Upper lobe of right lung (tissue), 1 donor: ENCODE measurements at regions not wholly inside any gene's neighbourhood (a gene's known extent, or its start where the extent isn't known, plus 50 kb on each side); places are given as distances from the start of the nearest gene placed in this dataset.

Experiments
- ATAC-seq: fragments of 200-7000 bp; cut with Tn5 transposase; one replicate; pipeline ENCODE4 v1.9.1; 2020; ENCODE audit warnings: mild to moderate bottlenecking, moderate library complexity
- DNase-seq: peaks from one replicate; pipeline ENCODE4 v3.0.0-alpha.2; 2020
- H3K27ac ChIP-seq: fragments of 200-600 bp; one replicate; pipeline ENCODE4 v1.8.0; 2022
- H3K27me3 ChIP-seq: fragments of 200-600 bp; one replicate; pipeline ENCODE4 v1.8.0; 2022; ENCODE audit warnings: mild to moderate bottlenecking
- H3K36me3 ChIP-seq: fragments of 200-600 bp; one replicate; pipeline ENCODE4 v1.8.0; 2022
- H3K4me1 ChIP-seq: fragments of 200-600 bp; one replicate; pipeline ENCODE4 v1.8.0; 2022
- H3K4me3 ChIP-seq: fragments of 200-600 bp; one replicate; pipeline ENCODE4 v1.8.0; 2022; ENCODE audit warnings: mild to moderate bottlenecking
- H3K9me3 ChIP-seq: fragments of 200-600 bp; one replicate; pipeline ENCODE4 v1.8.0; 2022
- intact Hi-C: fragments of 100-400 bp; cut with DNase I; formaldehyde crosslinking; loops from one replicate; pipeline ENCODE4 v1.11.0; 2022
- TF ChIP-seq, protein P1 (sequence below): fragments of 200-600 bp; IDR thresholded peaks from one replicate; pipeline ENCODE4 v1.8.0; 2022; ENCODE audit warnings: antibody characterized with exemption
- donor health status: DM: no; HTN: yes; CAD: no; lungs with severe emphysema.

DNA sequence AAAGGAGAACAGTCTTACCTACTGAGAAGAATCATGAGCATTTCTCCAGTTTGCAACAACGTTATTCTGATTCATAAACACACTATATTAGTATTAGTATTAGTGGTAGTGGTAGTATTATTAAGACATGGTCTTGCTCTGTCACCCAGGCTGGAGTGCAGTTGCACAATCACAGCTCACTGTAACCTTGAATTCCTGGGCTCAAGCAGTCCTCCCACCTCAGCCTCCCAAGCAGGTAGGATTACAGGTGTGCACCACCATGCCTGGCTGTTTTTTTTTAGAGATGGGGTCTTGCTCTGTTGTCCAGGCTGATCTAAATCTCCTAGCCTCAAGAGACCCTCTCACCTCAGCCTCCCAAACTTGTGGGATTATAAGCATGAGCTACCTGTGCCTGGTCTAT lies 363.5 kb downstream of the SAMD5 start:
- Histone ChIP-seq H3K9me3 (no peaks in the 10 kb centered on the region), H3K36me3 (no peaks in the 10 kb centered on the region), H3K4me1 (no peaks in the 10 kb centered on the region), H3K27ac (no peak overlapping the region), H3K27me3 (no peaks in the 10 kb centered on the region), H3K4me3 (no peak overlapping the region)
- intact Hi-C loops: no loop called here
- TF ChIP-seq, protein P1, sequence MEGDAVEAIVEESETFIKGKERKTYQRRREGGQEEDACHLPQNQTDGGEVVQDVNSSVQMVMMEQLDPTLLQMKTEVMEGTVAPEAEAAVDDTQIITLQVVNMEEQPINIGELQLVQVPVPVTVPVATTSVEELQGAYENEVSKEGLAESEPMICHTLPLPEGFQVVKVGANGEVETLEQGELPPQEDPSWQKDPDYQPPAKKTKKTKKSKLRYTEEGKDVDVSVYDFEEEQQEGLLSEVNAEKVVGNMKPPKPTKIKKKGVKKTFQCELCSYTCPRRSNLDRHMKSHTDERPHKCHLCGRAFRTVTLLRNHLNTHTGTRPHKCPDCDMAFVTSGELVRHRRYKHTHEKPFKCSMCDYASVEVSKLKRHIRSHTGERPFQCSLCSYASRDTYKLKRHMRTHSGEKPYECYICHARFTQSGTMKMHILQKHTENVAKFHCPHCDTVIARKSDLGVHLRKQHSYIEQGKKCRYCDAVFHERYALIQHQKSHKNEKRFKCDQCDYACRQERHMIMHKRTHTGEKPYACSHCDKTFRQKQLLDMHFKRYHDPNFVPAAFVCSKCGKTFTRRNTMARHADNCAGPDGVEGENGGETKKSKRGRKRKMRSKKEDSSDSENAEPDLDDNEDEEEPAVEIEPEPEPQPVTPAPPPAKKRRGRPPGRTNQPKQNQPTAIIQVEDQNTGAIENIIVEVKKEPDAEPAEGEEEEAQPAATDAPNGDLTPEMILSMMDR: no peak
- ATAC-seq: no peak
- DNase-seq: no peak

DNA sequence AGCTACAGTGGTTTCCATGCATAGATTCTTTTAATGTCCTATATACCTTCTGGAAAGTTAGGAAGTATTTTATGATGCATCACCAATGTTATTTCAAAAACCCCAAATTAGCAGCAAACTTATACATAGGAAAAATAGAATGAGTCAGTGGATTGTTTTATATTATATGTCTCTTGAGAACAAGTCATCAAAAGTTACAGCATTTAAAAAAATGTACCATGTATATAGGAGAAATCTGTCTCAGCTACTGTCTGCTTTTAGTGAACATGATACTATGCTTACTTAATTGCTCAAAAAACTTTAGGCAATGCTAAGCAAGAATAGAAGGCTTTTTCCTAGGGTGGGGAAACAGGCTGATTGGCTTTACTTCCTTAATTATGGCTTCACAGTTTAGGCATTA lies 365.3 kb downstream of the SAMD5 start:
- ATAC-seq (no peak), DNase-seq (no peak)
- Histone ChIP-seq H3K4me1 (no peaks in the 10 kb centered on the region), H3K4me3 (no peak overlapping the region), H3K9me3 (no peaks in the 10 kb centered on the region), H3K36me3 (no peaks in the 10 kb centered on the region), H3K27ac (no peak overlapping the region), H3K27me3 (no peaks in the 10 kb centered on the region)
- intact Hi-C loops: no loop called here
- TF ChIP-seq, protein P1: no peak

DNA sequence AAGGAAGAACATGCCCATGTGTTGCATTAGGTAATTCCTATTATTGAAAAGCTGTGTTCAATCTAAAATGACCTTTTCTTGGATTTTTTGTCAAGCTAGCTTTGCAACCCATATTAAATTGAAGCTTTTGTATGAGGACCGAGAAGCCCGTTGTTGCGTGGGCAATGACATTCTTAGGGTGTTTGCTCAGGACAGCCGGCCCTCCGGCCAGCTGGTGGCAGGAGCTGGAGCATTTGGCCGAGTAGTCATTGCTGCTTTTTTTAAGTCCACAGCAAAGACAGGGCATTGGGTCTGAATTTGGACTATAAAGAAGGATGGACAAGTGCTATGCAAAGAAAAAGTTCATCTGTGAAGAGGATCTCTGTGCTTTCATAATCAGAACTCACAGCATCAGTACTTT lies 365.8 kb downstream of the SAMD5 start:
- no peaks in the 10 kb centered on the region for H3K4me1 ChIP-seq
- intact Hi-C loops: no loop called here
- H3K27me3 ChIP-seq: no peaks in the 10 kb centered on the region
- ATAC-seq: no peak
- H3K9me3 ChIP-seq: no peaks in the 10 kb centered on the region
- no peak overlapping the region for H3K27ac ChIP-seq
- no peak for DNase-seq
- no peak overlapping the region for H3K4me3 ChIP-seq
- no peaks in the 10 kb centered on the region for H3K36me3 ChIP-seq
- TF ChIP-seq, protein P1: no peak

DNA sequence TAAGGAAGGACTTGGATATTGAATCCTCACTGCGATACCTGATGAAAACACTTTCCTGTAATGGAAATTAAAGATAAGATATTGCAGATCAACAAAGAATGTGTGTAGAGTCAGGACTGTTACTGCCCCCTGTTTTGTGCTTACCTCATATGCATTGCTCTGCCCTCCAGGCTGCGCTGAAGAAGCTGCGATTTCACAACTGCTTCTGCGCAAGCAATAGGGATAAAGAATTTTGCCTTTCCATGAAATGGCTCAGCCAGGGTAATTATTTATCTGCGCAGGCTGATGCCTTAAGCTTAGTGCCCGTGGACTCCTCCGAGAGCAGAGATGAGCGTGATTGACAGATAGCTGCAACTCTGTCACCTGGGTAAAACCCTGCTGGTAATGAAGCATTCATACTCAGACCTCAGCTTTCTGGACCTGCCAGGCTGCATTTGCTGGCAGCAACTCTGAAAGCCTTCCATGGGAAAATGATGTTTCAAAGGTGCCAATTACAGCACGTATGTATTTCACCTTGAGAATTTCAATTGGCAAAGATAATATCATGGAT lies 370.6 kb downstream of the SAMD5 start:
- ATAC-seq (no peak), DNase-seq (no peak)
- Histone ChIP-seq H3K27me3 (no peaks in the 10 kb centered on the region), H3K36me3 (no peaks in the 10 kb centered on the region), H3K27ac (no peak overlapping the region), H3K9me3 (no peaks in the 10 kb centered on the region), H3K4me1 (no peaks in the 10 kb centered on the region), H3K4me3 (no peak overlapping the region)
- TF ChIP-seq, protein P1: no peak
- intact Hi-C loops: no loop called here

DNA sequence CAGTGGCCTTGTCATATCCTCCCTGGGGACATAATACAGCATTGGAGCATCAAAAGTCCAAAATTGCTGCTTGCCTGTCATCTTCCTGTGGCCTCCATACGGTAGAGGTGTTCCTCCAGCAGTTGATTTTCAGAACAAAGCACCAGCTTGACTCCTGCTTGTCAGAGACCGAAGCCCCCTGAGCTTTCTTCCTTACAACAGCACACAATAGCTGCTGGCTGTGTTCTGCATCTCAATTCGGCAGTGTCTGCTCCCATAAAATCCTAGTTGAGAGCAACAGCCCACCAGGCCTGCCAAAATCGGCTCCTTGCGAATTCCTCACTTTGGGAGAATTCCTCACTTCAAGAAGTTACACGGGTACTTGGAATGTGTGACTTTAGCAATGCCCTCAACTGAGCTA lies 372.9 kb downstream of the SAMD5 start:
- no peaks in the 10 kb centered on the region for H3K36me3 ChIP-seq
- ATAC-seq: no peak
- intact Hi-C loops: no loop called here
- H3K27me3 ChIP-seq: no peaks in the 10 kb centered on the region
- H3K9me3 ChIP-seq: no peaks in the 10 kb centered on the region
- no peak overlapping the region for H3K4me3 ChIP-seq
- H3K4me1 ChIP-seq: no peaks in the 10 kb centered on the region
- no peak for DNase-seq
- no peak overlapping the region for H3K27ac ChIP-seq
- TF ChIP-seq, protein P1: no peak

DNA sequence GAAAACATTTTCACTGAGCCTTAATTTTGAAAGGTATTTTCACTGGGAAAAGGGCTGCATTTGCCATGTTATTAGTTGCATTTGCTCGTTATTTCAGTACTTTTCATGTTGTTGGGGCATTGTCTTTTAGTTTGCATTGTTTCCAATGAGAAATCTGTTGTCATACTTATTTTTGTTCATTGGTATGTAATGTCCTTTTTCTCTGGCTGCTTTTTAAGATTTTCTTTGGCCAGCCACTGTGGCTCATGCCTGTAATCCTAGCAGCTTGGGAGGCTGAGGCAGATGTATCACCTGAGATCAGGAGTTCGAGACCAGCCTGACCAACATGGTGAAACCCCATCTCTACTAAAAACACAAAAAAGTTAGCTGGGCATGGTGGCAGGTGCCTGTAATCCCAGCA lies 379.9 kb downstream of the SAMD5 start:
- TF ChIP-seq, protein P1: no peak
- ATAC-seq (no peak), DNase-seq (no peak)
- Histone ChIP-seq H3K36me3 (no peaks in the 10 kb centered on the region), H3K4me3 (no peak overlapping the region), H3K27me3 (no peaks in the 10 kb centered on the region), H3K27ac (no peak overlapping the region), H3K9me3 (no peaks in the 10 kb centered on the region), H3K4me1 (no peaks in the 10 kb centered on the region)
- intact Hi-C loops: no loop called here
